ENCODE measurements at regions not wholly inside any gene's neighbourhood (a gene's known extent, or its start where the extent isn't known, plus 50 kb on each side); places are given as distances from the start of the nearest gene placed in this dataset.
A peak's percentile ranks its signal among the peaks of the same experiment; 100 is the strongest.

DNA sequence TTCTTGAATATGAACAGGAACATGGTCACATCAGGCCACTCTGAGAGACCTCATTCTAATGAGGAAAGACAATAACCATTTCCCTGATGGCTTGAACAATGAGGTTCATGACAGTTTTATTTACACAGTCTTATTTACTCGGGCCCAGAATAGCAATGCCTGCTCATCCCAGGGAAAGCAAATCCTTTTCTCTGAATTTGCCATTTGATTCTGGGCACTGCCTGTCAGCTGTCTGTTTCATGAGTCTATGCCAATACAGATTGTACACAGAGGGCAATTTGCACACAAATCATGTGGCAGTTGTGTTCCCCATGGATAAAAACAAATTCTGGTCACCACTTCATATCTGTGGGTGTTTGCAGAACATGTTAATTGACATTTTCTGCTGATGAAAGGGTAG lies 492.5 kb downstream of the ACTL7B start:
- no peaks in the 10 kb centered on the region for H3K27me3 ChIP-seq
- intact Hi-C loops (cut with DNase I) = no loop called here

DNA sequence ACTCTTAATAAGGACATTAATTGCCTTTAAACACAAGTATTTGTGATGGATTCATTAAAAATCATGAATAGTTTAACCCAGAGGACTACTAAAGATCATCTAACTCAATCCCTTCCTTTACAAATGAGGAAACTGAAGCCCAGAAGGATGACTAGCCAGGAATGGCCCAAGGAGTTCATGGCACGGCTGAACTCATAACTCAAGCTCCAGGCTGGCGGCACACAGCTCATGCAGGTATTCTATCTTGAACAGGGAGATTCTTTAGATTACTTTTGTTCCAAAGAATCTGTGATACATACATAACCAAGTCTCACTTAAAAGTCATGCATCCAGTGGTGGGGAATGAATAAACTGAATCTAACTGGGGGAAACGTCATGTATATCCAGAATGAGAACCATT lies 495.5 kb downstream of the ACTL7B start:
- H3K9me3 ChIP-seq = no peaks in the 10 kb centered on the region
- H3K36me3 ChIP-seq = no peaks in the 10 kb centered on the region
- 62 to 89% methylated on average over 3 of the region's 3 CpGs for WGBS, 2 donors
- peak overlapping the region in 1 of 4 donors; percentile 27 for H3K27ac ChIP-seq
- DNase-seq = no peak
- TF ChIP-seq, protein P1, sequence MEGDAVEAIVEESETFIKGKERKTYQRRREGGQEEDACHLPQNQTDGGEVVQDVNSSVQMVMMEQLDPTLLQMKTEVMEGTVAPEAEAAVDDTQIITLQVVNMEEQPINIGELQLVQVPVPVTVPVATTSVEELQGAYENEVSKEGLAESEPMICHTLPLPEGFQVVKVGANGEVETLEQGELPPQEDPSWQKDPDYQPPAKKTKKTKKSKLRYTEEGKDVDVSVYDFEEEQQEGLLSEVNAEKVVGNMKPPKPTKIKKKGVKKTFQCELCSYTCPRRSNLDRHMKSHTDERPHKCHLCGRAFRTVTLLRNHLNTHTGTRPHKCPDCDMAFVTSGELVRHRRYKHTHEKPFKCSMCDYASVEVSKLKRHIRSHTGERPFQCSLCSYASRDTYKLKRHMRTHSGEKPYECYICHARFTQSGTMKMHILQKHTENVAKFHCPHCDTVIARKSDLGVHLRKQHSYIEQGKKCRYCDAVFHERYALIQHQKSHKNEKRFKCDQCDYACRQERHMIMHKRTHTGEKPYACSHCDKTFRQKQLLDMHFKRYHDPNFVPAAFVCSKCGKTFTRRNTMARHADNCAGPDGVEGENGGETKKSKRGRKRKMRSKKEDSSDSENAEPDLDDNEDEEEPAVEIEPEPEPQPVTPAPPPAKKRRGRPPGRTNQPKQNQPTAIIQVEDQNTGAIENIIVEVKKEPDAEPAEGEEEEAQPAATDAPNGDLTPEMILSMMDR (IDR thresholded peaks at IDR 0.05) = no peak
- TF ChIP-seq POLR2A (IDR thresholded peaks at IDR 0.05) = no peak
- peaks cover 0 to 13% (median 12%) of the 10 kb centered on the region in 3 donors for H3K4me1 ChIP-seq
- no peaks in the 10 kb centered on the region for H3K27me3 ChIP-seq
- intact Hi-C loops (cut with DNase I) = no loop called here
- no peak overlapping the region for H3K4me3 ChIP-seq

More for the DNA sequence above, 492.5 kb downstream of the ACTL7B start:
- Histone ChIP-seq H3K4me3 (no peak overlapping the region), H3K9me3 (no peaks in the 10 kb centered on the region), H3K27ac (no peak overlapping the region), H3K4me1 (peaks cover 0 to 13% (median 12%) of the 10 kb centered on the region in 3 donors), H3K36me3 (no peaks in the 10 kb centered on the region)
- WGBS, 2 donors = 20 to 47% methylated on average over 1 of the region's 1 CpG
- no peak for DNase-seq
- TF ChIP-seq POLR2A (IDR thresholded peaks at IDR 0.05) = no peak
- TF ChIP-seq, protein P1 (IDR thresholded peaks at IDR 0.05) = no peak

GRCh38 chr9:108356806-108357205 lies 499.0 kb downstream of the ACTL7B start:
- Histone ChIP-seq H3K27me3 (no peaks in the 10 kb centered on the region), H3K27ac (no peak overlapping the region), H3K9me3 (no peaks in the 10 kb centered on the region), H3K4me3 (no peak overlapping the region), H3K4me1 (peaks cover 0 to 21% (median 12%) of the 10 kb centered on the region in 3 donors), H3K36me3 (no peaks in the 10 kb centered on the region)
- 57% methylated on average over 2 of the region's 2 CpGs for WGBS, 2 donors
- no peak for DNase-seq
- TF ChIP-seq, protein P1 (IDR thresholded peaks at IDR 0.05) = no peak
- TF ChIP-seq POLR2A (IDR thresholded peaks at IDR 0.05) = no peak
- intact Hi-C loops (cut with DNase I) = no loop called here

- peak overlapping the region; percentile 68 to 87 (median 78) for H3K27ac ChIP-seq
- WGBS, 2 donors = 29 to 59% methylated on average over 5 of the region's 5 CpGs
- no peak overlapping the region for H3K4me3 ChIP-seq
- H3K36me3 ChIP-seq = no peaks in the 10 kb centered on the region
- DNase-seq = no peak
- no peaks in the 10 kb centered on the region for H3K9me3 ChIP-seq
- intact Hi-C loops (cut with DNase I) = no loop called here
- peaks cover 0 to 23% (median 0%) of the 10 kb centered on the region in 3 donors for H3K4me1 ChIP-seq
- TF ChIP-seq, protein P1 (IDR thresholded peaks at IDR 0.05) = no peak
- TF ChIP-seq POLR2A (IDR thresholded peaks at IDR 0.05) = no peak
- H3K27me3 ChIP-seq = no peaks in the 10 kb centered on the region
Measured at GRCh38 chr9:108351571-108351970, 504.2 kb downstream of the ACTL7B start.

DNA sequence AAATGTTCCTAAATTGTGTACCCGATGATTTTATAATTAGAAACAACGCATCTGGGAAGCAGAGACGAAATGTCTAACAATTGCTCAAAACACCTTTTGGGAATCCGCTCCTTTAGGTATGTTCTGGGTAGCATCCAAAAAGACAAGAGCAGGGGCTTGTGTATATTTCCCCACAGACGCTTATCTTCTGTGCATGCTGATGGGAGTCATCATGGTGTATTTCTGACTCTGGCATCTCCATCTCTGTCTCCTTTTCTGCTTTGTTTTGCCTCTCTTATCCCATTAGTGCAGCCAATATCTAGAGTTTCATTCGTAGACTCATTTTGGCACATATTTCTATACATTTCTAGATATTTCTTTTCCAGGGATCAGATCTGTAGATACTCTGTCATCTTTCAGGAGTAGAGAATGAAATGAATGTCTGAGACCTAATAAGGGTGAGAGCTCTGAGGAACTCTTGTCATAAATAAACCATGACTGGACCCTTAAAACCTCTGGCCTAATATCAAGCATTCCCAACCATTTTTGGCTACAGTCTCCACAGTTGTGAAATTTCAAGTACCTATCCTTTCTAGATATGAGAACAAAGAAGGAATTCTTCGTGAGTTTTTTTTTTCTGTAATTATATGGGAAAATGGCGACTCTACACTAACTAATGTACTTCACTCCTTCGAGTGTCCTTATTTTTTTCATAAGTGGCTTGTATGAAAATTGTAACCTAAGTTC lies 508.2 kb downstream of the ACTL7B start:
- Histone ChIP-seq H3K4me1 (peaks cover 0 to 23% (median 0%) of the 10 kb centered on the region in 3 donors), H3K27me3 (no peaks in the 10 kb centered on the region), H3K4me3 (no peak overlapping the region), H3K9me3 (no peaks in the 10 kb centered on the region), H3K27ac (no peak overlapping the region), H3K36me3 (no peaks in the 10 kb centered on the region)
- intact Hi-C loops (cut with DNase I) = no loop called here
- TF ChIP-seq, protein P1 (IDR thresholded peaks at IDR 0.05) = no peak
- no peak for TF ChIP-seq POLR2A (IDR thresholded peaks at IDR 0.05)
- DNase-seq = no peak
- WGBS, 2 donors = 84 to 86% methylated on average over 9 of the region's 9 CpGs
